Fibroblast of lung (primary cell): ENCODE measurements at regions not wholly inside any gene's neighbourhood (a gene's known extent, or its start where the extent isn't known, plus 50 kb on each side); places are given as distances from the start of the nearest gene placed in this dataset.

Experiments used
- DNase-seq, 2 donors: peaks; one replicate each; pipeline versions ENCODE4 v3.0.0 to v3.0.0-alpha.2; 2010; ENCODE audit warnings: low read depth in 2 of 2
- H2AFZ ChIP-seq: 2 replicates; pipeline ENCODE4 v1.5.1; 2012; ENCODE audit warnings: low read length, control low read depth, inconsistent platforms
- H3K27ac ChIP-seq: 2 replicates; pipeline ENCODE4 v1.5.1; 2011; ENCODE audit warnings: low read length, control low read depth; ENCODE audit not compliant: insufficient read depth
- H3K27me3 ChIP-seq: 2 replicates; pipeline ENCODE4 v1.5.1; 2011; ENCODE audit warnings: mild to moderate bottlenecking, low read length; ENCODE audit not compliant: control insufficient read depth, insufficient read depth
- H3K36me3 ChIP-seq: 2 replicates; pipeline ENCODE4 v1.5.1; 2011; ENCODE audit warnings: low read length; ENCODE audit not compliant: control insufficient read depth, insufficient read depth
- H3K4me1 ChIP-seq: 2 replicates; pipeline ENCODE4 v1.5.1; 2011; ENCODE audit warnings: low read length; ENCODE audit not compliant: control insufficient read depth, insufficient read depth; ENCODE audit errors: extremely low read depth
- H3K4me2 ChIP-seq: 2 replicates; pipeline ENCODE4 v1.5.1; 2011; ENCODE audit warnings: low read length, control low read depth; ENCODE audit not compliant: insufficient read depth; ENCODE audit errors: extremely low read depth
- H3K4me3 ChIP-seq, 4 experiments: fragments of 200-600 bp in 1 of 4; sonication (generic) in 1 of 4; replicated peaks in 1 of 4; 2 replicates each; pipeline ENCODE4 v1.5.1; 2011 to 2016; ENCODE audit warnings: low read length in 4 of 4, low read depth in 3 of 4, mild to moderate bottlenecking in 3 of 4, control low read depth in 2 of 4, inconsistent platforms in 1 of 4, mixed read lengths in 1 of 4; ENCODE audit not compliant: insufficient read depth in 1 of 4; ENCODE audit errors: control extremely low read depth in 1 of 4
- H3K79me2 ChIP-seq: 2 replicates; pipeline ENCODE4 v1.5.1; 2012; ENCODE audit warnings: mild to moderate bottlenecking, low read length, inconsistent platforms; ENCODE audit not compliant: control insufficient read depth, insufficient read depth
- H3K9ac ChIP-seq: 2 replicates; pipeline ENCODE4 v1.5.1; 2011; ENCODE audit warnings: mild to moderate bottlenecking, low read length, control low read depth; ENCODE audit not compliant: insufficient read depth
- H3K9me3 ChIP-seq: 2 replicates; pipeline ENCODE4 v1.5.1; 2012; ENCODE audit warnings: low read depth, low read length; ENCODE audit not compliant: control insufficient read depth, insufficient read depth
- H4K20me1 ChIP-seq: 2 replicates; pipeline ENCODE4 v1.5.1; 2011; ENCODE audit warnings: low read length; ENCODE audit not compliant: control insufficient read depth, insufficient read depth; ENCODE audit errors: extremely low read depth
- EZH2 ChIP-seq: IDR thresholded peaks from 2 replicates; pipeline ENCODE4 v1.5.1; 2012; ENCODE audit warnings: low read length, control low read depth, mild to moderate bottlenecking; ENCODE audit errors: missing control alignments
- TF ChIP-seq, protein P1 (sequence below), 2 donors: IDR thresholded peaks in 1 of 2; conservative IDR thresholded peaks in 1 of 2; 1 replicate in 1 of 2; 2 replicates in 1 of 2; pipeline ENCODE4 v1.5.1; 2011 to 2012; ENCODE audit warnings: low read length in 2 of 2, control low read depth in 1 of 2, inconsistent platforms in 1 of 2, low read depth in 1 of 2, mild to moderate bottlenecking in 1 of 2

DNA sequence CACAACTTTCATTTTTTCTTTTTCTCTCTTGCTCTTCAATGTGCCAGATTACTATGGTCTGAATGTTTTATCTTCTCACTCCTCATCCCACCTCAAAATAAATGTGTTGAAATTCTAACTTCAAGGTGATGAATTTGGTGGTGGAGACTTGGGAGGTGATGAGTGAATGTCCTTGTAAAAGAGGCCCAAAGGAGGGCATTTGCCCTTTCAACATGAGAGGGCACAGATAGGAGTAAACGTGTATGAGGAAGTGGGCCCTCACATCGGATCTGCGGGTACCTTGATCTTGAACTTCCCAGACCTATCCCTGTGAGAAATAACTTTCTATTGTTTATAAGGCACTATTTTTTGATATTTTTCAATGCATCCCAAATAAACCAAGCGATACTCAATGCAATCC lies 412.3 kb upstream of the ADGRL2 start:
- DNase-seq: no peak
- H3K4me2 ChIP-seq: no peak overlapping the region
- H3K4me1 ChIP-seq: no peaks in the 10 kb centered on the region
- H3K9me3 ChIP-seq: no peaks in the 10 kb centered on the region
- no peak overlapping the region for H2AFZ ChIP-seq
- no peak overlapping the region for H3K27ac ChIP-seq
- H3K27me3 ChIP-seq: no peaks in the 10 kb centered on the region
- no peak overlapping the region for H3K9ac ChIP-seq
- no peaks in the 10 kb centered on the region for H3K79me2 ChIP-seq
- H3K4me3 ChIP-seq: no peak overlapping the region
- no peaks in the 10 kb centered on the region for H4K20me1 ChIP-seq
- H3K36me3 ChIP-seq: no peaks in the 10 kb centered on the region
- no peak for TF ChIP-seq EZH2
- TF ChIP-seq, protein P1, sequence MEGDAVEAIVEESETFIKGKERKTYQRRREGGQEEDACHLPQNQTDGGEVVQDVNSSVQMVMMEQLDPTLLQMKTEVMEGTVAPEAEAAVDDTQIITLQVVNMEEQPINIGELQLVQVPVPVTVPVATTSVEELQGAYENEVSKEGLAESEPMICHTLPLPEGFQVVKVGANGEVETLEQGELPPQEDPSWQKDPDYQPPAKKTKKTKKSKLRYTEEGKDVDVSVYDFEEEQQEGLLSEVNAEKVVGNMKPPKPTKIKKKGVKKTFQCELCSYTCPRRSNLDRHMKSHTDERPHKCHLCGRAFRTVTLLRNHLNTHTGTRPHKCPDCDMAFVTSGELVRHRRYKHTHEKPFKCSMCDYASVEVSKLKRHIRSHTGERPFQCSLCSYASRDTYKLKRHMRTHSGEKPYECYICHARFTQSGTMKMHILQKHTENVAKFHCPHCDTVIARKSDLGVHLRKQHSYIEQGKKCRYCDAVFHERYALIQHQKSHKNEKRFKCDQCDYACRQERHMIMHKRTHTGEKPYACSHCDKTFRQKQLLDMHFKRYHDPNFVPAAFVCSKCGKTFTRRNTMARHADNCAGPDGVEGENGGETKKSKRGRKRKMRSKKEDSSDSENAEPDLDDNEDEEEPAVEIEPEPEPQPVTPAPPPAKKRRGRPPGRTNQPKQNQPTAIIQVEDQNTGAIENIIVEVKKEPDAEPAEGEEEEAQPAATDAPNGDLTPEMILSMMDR (conservative IDR thresholded peaks at IDR 0.05 in 1 of 2, IDR thresholded peaks at IDR 0.05 in 1 of 2; ENCODE audit: low read depth in 1 of 2, low read length in 2 of 2): no peak

DNA sequence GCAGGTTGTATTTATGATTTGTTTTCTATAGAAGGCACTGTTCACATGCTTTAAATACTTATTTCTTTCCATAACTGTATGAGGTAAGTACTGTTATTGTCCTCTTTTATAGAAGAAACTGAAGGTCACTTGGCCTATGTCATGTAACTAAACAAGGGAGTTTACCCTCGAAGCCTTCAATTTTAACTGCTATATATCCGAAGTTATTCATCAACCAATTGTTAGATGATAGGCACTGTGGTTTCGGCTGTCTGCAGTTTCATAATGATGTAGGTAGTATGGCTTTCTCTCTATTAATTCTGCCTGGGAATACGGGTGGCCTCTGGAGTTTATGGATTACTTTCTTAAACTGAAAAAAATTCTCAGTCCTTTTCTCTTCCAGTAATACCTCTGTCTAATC lies 413.3 kb upstream of the ADGRL2 start:
- Histone ChIP-seq H3K9ac (no peak overlapping the region), H3K36me3 (no peaks in the 10 kb centered on the region), H3K27ac (no peak overlapping the region), H3K4me1 (no peaks in the 10 kb centered on the region), H3K9me3 (no peaks in the 10 kb centered on the region), H3K27me3 (no peaks in the 10 kb centered on the region), H3K4me3 (no peak overlapping the region), H4K20me1 (no peaks in the 10 kb centered on the region), H3K4me2 (no peak overlapping the region), H3K79me2 (no peaks in the 10 kb centered on the region), H2AFZ (no peak overlapping the region)
- TF ChIP-seq EZH2: no peak
- TF ChIP-seq, protein P1 (conservative IDR thresholded peaks at IDR 0.05 in 1 of 2, IDR thresholded peaks at IDR 0.05 in 1 of 2; ENCODE audit: low read depth in 1 of 2, low read length in 2 of 2): no peak
- DNase-seq: no peak

- no peak overlapping the region for H2AFZ ChIP-seq
- H4K20me1 ChIP-seq: no peaks in the 10 kb centered on the region
- H3K79me2 ChIP-seq: no peaks in the 10 kb centered on the region
- H3K27me3 ChIP-seq: no peaks in the 10 kb centered on the region
- no peaks in the 10 kb centered on the region for H3K9me3 ChIP-seq
- H3K4me3 ChIP-seq: no peak overlapping the region
- TF ChIP-seq, protein P1 (conservative IDR thresholded peaks at IDR 0.05 in 1 of 2, IDR thresholded peaks at IDR 0.05 in 1 of 2; ENCODE audit: low read depth in 1 of 2, low read length in 2 of 2): no peak
- TF ChIP-seq EZH2: no peak
- H3K4me1 ChIP-seq: no peaks in the 10 kb centered on the region
- no peak overlapping the region for H3K27ac ChIP-seq
- DNase-seq: no peak
- H3K4me2 ChIP-seq: no peak overlapping the region
- no peak overlapping the region for H3K9ac ChIP-seq
- H3K36me3 ChIP-seq: no peaks in the 10 kb centered on the region
These were observed 418.2 kb upstream of the ADGRL2 start for GRCh38 chr1:81382561-81382960.
